HG03571 (cell line): ENCODE measurements at regions not wholly inside any gene's neighbourhood (a gene's known extent, or its start where the extent isn't known, plus 50 kb on each side); places are given as distances from the start of the nearest gene placed in this dataset.
"Not testable (repeated sequence)": the region's sequence is repeated elsewhere in the genome, so short reads cannot be mapped to it uniquely, and the experiment has no call there.

Experiments
- ATAC-seq: cut with Tn5 transposase; IDR thresholded peaks from one replicate; pipeline ENCODE4 v1.9.1; 2021; ENCODE audit not compliant: unreplicated experiment

DNA sequence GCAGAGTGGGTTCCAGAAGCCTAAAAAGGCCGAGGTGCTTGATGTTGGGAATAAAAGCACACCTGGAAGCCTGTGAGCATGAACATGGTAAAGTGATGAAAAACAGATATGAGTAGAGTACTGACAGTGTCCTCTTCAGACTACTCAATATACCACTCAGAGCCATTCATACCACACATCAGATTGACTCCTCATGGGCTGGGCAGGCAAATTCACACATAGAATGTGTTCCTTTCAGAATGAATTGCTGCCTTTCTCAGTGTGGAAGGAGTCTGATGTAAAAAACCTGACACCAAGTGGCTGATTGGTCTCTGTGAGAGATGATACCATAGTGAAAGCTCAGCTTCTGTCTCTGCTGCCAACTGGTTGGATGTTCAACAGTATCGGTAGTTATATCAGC lies 442.7 kb downstream of the RAPGEF2 start:
- ATAC-seq = no peak

- ATAC-seq = no peak
Observed at GRCh38 chr4:159547645-159548308, 444.9 kb downstream of the RAPGEF2 start.

- no peak for ATAC-seq
Observed at GRCh38 chr4:159549098-159549518, 446.2 kb downstream of the RAPGEF2 start.

DNA sequence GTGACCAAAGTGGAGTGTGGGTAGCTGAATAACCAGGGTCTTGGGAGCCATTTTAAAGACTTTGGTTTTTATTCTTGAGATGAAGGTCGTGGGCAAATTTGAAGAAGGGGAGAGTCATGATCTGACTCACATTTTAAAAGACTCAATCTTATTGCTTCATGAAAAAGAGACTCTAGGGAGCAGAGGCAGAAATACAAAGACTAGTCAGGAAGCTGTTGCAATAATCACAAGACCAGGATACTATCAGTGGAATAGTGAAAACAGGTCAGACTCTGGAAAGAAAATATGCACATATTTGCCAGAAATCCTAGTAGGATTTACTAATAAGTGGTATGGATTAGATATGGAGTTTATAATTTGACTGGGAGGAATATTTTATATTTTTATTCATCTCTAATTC lies 448.4 kb downstream of the RAPGEF2 start:
- ATAC-seq = no peak

DNA sequence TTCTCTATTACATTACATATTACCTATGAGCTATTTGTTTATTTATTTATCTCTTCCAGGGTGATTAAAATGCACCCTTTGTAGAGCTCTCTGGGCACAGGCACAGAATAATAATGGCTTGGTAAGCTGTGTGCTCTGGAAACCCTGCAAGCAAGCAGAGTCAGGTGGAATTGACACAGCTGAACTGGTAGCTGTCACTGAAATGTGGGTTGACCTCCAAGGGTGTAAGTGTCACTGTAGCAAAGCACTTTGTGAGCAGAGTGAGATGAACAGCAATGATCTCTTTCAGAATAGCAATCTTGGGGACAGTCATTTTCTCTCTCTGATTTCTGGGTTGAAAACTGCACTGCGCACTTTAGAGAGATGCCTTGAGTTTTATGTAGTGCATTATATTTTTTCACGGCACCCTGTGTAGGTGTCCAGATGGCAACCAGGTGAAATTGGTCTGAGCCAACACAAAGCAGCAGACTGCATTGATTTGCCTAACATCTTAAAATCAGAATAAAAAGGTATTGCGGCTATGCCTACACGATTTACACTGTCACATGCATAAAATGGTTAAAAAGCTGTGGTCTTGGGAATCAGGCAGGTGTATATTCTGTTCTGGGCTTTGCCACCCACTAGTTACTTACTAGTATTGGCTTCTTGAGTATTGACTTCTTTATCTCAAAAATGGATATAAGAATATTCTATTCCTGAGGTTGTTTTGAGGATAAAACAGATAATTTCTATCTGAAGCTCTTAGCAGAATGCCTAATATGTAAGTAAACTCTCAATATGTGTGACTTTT lies 450.3 kb downstream of the RAPGEF2 start:
- ATAC-seq = no peak

DNA sequence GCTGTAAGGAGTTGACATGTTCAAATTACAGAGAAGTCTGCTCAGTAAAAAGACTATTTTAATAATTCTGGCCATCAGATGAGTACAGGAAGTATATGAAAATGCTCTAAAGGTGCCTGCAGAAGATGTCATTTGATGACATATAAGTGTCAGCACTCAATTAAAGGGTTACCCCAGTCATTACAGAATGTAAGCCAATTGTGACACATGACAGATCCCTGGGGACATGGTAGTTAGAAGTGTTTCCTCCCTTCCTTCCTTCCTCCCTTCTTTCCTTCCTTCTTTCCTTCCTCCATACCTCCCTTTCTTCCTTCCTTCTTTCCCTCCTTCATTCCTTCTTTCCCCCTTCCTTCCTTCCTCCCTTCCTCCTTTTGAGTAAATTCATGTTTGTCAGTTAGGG lies 453.0 kb downstream of the RAPGEF2 start:
- no peak for ATAC-seq

- ATAC-seq = no peak
Observed at GRCh38 chr4:159562366-159562765, 459.5 kb downstream of the RAPGEF2 start.

DNA sequence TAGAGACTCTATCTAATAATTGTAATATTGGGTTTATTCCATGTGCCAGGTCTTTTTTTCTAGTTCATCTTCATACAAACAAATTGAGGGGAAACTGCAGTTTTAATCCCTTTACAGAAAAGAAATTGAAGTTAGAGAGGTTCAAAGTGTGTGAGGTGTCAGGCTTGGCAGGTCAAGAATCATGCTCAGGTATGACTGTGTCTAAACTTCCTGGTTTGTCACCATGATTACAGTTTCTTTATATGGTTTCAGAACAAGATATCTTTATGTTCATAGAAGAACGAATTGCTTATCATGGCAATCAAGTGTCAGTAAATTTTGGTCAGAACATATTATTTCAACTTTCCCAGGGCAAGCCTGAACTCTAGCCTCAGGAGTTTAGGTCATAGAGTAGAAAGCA lies 460.4 kb downstream of the RAPGEF2 start:
- no peak for ATAC-seq

- no peak for ATAC-seq
Observed at GRCh38 chr4:159564615-159565014, 461.7 kb downstream of the RAPGEF2 start.

- ATAC-seq = no peak
Observed at GRCh38 chr4:159566786-159567185, 463.9 kb downstream of the RAPGEF2 start.

GRCh38 chr4:159577241-159577640 lies 474.4 kb downstream of the RAPGEF2 start:
- no peak for ATAC-seq

GRCh38 chr4:159582685-159583084 lies 479.8 kb downstream of the RAPGEF2 start:
- ATAC-seq = no peak

DNA sequence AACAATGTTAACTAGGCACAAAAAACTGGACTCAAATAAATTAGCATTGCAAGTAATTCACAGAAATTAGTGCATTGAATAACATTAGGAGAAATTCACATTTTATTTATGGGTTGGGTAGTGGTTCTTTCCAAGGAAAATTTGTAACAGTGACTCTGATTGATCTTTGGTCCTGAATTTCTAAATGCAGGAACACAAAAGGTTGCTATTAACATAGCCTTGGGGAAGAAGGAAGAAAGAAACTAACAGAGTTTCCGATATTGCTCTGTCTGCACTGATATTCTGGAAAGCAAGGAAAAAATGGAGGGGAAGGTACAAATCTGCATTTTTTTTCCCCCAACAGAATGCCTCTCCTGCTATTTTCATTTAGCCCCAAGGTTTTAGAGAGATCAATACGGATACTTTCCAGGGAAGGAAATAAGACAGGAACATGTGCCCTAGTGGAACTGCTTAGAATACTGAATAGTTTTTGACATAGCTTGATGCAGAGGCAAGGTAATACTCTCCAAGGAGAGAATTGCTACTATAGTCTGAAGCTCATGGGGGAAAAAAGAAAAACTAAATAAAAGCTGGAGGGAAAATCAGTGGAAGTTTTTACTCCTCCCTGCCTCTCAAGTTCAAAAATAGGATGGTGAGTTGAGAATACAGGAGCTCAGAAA lies 490.1 kb downstream of the RAPGEF2 start:
- ATAC-seq = no peak

DNA sequence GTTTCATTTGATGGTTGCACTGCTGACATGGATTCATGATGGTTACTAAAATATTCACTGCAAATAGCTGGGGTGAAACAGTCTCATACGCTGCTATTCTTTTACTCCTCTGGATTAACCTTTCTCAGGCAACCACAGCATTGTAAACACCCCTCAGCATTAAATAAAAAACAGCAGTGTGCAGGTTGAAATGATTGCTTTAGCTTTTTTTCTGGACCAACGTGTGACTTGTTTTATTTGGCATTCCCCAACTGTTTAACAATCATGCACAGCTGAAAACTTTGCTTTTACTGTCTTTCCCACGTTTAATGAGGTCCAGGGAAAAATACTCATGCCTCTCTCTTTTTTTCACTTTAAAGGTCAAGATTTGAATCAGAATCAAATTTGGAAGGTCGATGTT lies 490.8 kb downstream of the RAPGEF2 start:
- no peak for ATAC-seq

DNA sequence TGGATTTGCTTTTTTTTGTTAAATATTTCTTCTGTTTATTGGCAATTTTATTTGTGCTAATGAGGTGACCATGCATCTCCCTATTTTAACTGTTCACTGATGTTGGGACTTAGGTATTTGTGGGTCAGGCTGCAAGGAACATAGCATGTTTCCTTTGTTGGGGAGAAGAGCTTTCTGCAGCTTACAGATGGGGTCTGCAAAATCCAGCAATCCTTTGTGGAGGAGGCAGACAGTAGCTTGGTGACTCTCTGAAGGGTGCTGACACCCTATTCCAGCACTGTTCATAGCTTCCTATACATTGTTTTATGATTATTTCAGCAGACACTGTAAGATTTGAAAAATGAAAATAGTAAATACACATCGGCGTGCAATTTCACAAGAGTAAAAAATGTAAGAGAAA lies 491.7 kb downstream of the RAPGEF2 start:
- ATAC-seq = no peak

GRCh38 chr4:159595101-159595500 lies 492.2 kb downstream of the RAPGEF2 start:
- ATAC-seq = not testable (repeated sequence)

- no peak for ATAC-seq
Observed at GRCh38 chr4:159598602-159599001, 495.7 kb downstream of the RAPGEF2 start.

- ATAC-seq = no peak
Observed at GRCh38 chr4:159600061-159600460, 497.2 kb downstream of the RAPGEF2 start.

DNA sequence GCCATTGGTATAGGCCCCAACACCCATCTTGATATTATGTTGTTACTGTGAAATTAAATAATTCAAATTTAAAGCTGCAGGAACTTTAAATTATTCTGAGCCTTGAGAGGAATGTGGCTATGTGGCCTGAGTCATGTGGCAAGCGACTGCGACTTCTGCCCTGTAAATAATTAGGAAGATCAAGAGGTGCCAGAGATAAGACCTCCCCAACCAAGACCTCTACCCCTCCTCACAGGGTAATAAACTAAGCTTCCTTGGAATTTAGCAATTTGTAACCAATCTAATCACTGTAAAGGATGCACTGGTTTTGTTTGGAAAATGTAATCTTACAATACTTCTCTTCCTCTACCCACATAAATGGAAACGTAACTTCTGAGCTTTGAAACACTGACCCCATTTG lies 501.9 kb downstream of the RAPGEF2 start:
- ATAC-seq = no peak

- ATAC-seq = no peak
Observed at GRCh38 chr4:159606835-159607234, 504.0 kb downstream of the RAPGEF2 start.

- ATAC-seq = no peak
Observed at GRCh38 chr4:159607809-159608208, 504.9 kb downstream of the RAPGEF2 start.

- ATAC-seq = no peak
Observed at GRCh38 chr4:159608436-159608835, 505.6 kb downstream of the RAPGEF2 start.
